H1 (cell line): ENCODE measurements at regions not wholly inside any gene's neighbourhood (a gene's known extent, or its start where the extent isn't known, plus 50 kb on each side); places are given as distances from the start of the nearest gene placed in this dataset.

Experiments
- GABPA ChIP-seq: IDR thresholded peaks from 2 replicates; pipeline ENCODE4 v1.6.1; 2011; ENCODE audit warnings: mild to moderate bottlenecking, low read length, moderate library complexity, borderline replicate concordance; ENCODE audit not compliant: insufficient read depth
- TF ChIP-seq, protein P1 (sequence below), 3 experiments: IDR thresholded peaks; 1 replicate in 2 of 3; 2 replicates in 1 of 3; pipeline versions ENCODE4 v1.5.1 to v1.6.1; 2011; ENCODE audit warnings: low read length in 3 of 3, mild to moderate bottlenecking in 3 of 3, inconsistent platforms in 2 of 3, low read depth in 1 of 3, moderate library complexity in 1 of 3; ENCODE audit not compliant: insufficient read depth in 1 of 3; ENCODE audit errors: control extremely low read depth in 1 of 3

DNA sequence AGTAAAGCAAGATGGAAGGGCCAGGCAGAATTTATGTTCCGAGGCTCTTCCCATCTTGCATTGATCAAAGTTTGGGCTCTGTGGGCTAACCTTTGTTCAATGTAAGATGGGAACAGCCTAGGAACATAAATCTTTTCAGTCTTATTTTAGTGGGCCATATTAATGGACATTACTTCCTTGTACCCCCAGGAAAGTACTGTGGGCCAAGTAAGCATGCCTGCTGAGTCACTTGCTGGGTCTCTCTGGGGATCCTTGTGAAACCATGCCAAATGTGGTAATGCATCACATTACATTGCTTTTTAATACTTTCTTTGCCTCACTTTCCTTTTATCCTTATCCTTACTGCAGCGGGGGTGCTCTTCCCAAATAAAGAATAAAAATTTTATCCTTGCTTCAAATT is 349.5 kb upstream of the POU1F1 start:
- TF ChIP-seq, protein P1, sequence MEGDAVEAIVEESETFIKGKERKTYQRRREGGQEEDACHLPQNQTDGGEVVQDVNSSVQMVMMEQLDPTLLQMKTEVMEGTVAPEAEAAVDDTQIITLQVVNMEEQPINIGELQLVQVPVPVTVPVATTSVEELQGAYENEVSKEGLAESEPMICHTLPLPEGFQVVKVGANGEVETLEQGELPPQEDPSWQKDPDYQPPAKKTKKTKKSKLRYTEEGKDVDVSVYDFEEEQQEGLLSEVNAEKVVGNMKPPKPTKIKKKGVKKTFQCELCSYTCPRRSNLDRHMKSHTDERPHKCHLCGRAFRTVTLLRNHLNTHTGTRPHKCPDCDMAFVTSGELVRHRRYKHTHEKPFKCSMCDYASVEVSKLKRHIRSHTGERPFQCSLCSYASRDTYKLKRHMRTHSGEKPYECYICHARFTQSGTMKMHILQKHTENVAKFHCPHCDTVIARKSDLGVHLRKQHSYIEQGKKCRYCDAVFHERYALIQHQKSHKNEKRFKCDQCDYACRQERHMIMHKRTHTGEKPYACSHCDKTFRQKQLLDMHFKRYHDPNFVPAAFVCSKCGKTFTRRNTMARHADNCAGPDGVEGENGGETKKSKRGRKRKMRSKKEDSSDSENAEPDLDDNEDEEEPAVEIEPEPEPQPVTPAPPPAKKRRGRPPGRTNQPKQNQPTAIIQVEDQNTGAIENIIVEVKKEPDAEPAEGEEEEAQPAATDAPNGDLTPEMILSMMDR (IDR thresholded peaks at IDR 0.05; ENCODE audit: control extremely low read depth in 1 of 3, insufficient read depth in 1 of 3, low read depth in 1 of 3, low read length in 3 of 3): no peak
- TF ChIP-seq GABPA: no peak
